ENCODE measurements at regions not wholly inside any gene's neighbourhood (a gene's known extent, or its start where the extent isn't known, plus 50 kb on each side); places are given as distances from the start of the nearest gene placed in this dataset.

DNA sequence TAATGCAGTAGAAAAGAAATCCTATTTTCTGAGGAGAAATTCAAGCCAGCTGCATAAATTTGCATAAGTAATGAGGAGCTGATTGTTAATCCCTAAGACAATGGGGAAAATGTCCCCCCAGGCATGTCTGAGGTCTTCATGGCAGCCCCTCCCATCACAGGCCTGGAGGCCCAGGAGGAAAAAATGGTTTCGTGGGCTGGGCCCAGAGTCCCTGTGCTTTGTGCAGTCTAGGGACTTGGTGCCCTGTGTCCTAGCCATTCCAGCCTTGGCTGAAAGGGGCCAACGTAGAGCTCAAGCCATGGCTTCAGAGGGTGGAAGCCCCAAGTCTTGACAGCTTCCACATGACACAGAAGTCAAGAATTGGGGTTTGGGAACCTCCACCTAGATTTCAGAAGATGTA lies 357.5 kb downstream of the SPATA31D1 start:
- TF ChIP-seq POLR2AphosphoS5 (IDR thresholded peaks at IDR 0.05; ENCODE audit: low read depth, low read length) (no peak), TAF1 (IDR thresholded peaks at IDR 0.05; ENCODE audit: low read depth, low read length) (no peak), POU2F2 (IDR thresholded peaks at IDR 0.05; ENCODE audit: low read depth, low read length) (no peak), PAX5 (IDR thresholded peaks at IDR 0.05; ENCODE audit: insufficient read depth, low read length, severe bottlenecking) (no peak), SPI1 (IDR thresholded peaks at IDR 0.05; ENCODE audit: low read depth, low read length) (no peak), POLR2A (IDR thresholded peaks at IDR 0.05; ENCODE audit: low read depth, low read length) (no peak)
- FAIRE-seq (no peak), DNase-seq (ENCODE audit: insufficient read length, low spot score) (no peak)

DNA sequence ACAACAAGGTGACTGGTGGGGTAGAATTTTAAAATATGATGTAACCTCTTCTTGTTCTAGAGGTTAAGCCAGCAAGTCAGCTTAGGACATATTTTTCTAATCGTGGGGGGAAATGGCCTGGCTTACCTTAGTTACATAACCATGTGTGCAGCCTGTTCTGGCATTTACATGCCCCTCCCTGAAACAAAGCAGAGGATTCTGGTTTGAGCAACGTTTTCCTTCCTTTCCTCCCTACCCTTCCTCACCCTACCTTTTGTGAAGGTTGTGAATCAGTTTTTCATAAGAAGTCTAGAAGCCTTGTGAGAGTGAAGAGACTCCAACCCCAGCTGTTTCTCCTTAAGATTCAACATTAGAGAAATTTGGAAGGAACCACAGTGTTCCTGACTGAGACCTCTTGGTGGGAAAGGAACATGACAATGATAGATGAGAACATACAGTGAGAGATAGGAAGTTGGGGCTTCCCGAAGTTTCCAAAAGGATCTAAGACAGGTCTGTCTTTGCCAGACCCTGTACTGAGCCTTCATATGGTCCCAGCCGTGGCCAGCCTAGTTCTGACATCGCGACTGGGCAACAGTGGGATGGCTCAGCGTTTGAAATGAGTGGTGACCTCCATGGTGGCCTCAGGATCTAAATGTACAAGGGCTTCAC lies 365.2 kb downstream of the SPATA31D1 start:
- FAIRE-seq: no peak
- DNase-seq (ENCODE audit: insufficient read length, low spot score): no peak
- TF ChIP-seq POLR2AphosphoS5 (IDR thresholded peaks at IDR 0.05; ENCODE audit: low read depth, low read length): no peak
- TF ChIP-seq TAF1 (IDR thresholded peaks at IDR 0.05; ENCODE audit: low read depth, low read length): no peak
- TF ChIP-seq POU2F2 (IDR thresholded peaks at IDR 0.05; ENCODE audit: low read depth, low read length): no peak
- TF ChIP-seq PAX5 (IDR thresholded peaks at IDR 0.05; ENCODE audit: insufficient read depth, low read length, severe bottlenecking): no peak
- TF ChIP-seq SPI1 (IDR thresholded peaks at IDR 0.05; ENCODE audit: low read depth, low read length): no peak
- TF ChIP-seq POLR2A (IDR thresholded peaks at IDR 0.05; ENCODE audit: low read depth, low read length): no peak

DNA sequence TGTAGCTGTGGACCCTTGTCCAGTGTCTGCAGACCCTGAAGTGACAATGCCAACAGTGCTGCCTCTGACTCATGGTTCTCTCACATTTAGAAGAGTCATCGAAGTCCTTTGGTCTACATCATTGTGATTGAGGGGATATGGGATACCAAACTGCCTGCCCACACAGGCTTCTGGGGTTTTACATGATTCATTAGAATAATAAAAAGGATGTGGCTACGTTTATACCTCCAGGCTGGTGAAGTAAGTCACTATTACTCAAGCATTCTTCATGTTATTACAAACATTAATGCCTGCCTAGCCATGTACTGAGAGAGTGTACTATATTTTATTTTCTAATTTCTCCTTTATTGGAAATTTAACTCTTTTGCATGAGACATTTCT lies 365.7 kb downstream of the SPATA31D1 start:
- no peak for TF ChIP-seq PAX5 (IDR thresholded peaks at IDR 0.05; ENCODE audit: insufficient read depth, low read length, severe bottlenecking)
- TF ChIP-seq POLR2A (IDR thresholded peaks at IDR 0.05; ENCODE audit: low read depth, low read length): no peak
- TF ChIP-seq POLR2AphosphoS5 (IDR thresholded peaks at IDR 0.05; ENCODE audit: low read depth, low read length): no peak
- no peak for TF ChIP-seq TAF1 (IDR thresholded peaks at IDR 0.05; ENCODE audit: low read depth, low read length)
- no peak for TF ChIP-seq POU2F2 (IDR thresholded peaks at IDR 0.05; ENCODE audit: low read depth, low read length)
- TF ChIP-seq SPI1 (IDR thresholded peaks at IDR 0.05; ENCODE audit: low read depth, low read length): no peak

DNA sequence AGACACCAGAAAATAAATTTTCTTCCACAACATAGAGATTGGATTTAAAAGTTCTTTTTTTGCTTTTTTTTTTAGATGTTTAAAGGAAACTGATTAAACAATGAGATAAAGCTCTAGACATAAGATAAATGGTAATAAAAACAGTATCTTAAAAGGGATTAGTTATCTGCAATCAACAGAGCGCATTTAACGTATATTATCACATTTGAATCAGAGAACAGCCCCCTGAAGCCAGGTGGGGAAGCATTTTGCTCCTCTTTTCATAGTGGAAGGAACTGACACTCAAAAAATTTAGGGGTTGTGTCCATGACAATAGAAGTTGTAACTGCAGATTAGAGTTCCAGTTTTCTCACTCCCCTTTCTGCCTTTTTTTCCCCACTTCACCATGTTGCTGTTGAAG lies 367.6 kb downstream of the SPATA31D1 start:
- no peak for DNase-seq (ENCODE audit: insufficient read length, low spot score)
- no peak for FAIRE-seq
- TF ChIP-seq POU2F2 (IDR thresholded peaks at IDR 0.05; ENCODE audit: low read depth, low read length): no peak
- TF ChIP-seq SPI1 (IDR thresholded peaks at IDR 0.05; ENCODE audit: low read depth, low read length): no peak
- no peak for TF ChIP-seq POLR2A (IDR thresholded peaks at IDR 0.05; ENCODE audit: low read depth, low read length)
- no peak for TF ChIP-seq POLR2AphosphoS5 (IDR thresholded peaks at IDR 0.05; ENCODE audit: low read depth, low read length)
- no peak for TF ChIP-seq PAX5 (IDR thresholded peaks at IDR 0.05; ENCODE audit: insufficient read depth, low read length, severe bottlenecking)
- no peak for TF ChIP-seq TAF1 (IDR thresholded peaks at IDR 0.05; ENCODE audit: low read depth, low read length)

More for the DNA sequence above, 365.7 kb downstream of the SPATA31D1 start:
- no peak for DNase-seq (ENCODE audit: insufficient read length, low spot score)
- FAIRE-seq: no peak

DNA sequence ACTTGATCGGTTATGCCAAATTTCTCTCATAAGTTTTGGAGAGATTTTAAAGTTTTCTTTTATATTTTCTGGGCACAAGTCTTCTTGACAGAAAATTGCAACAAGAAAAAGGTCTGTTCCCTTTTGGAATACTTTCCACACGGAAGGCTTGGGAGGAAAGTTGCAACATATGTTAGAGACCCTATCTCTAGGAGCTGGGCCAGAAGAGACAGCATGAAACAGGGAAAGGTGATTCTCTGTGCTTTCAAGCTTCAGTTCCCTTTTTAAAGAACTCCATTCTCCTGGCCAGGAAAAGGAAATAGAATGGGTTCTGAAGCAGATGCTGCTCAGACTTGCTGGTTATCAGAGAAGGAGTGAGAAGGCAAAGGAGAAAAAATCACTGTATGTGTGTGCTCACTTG lies 368.3 kb downstream of the SPATA31D1 start:
- FAIRE-seq (no peak), DNase-seq (ENCODE audit: insufficient read length, low spot score) (no peak)
- TF ChIP-seq PAX5 (IDR thresholded peaks at IDR 0.05; ENCODE audit: insufficient read depth, low read length, severe bottlenecking): no peak
- TF ChIP-seq POU2F2 (IDR thresholded peaks at IDR 0.05; ENCODE audit: low read depth, low read length): no peak
- no peak for TF ChIP-seq POLR2AphosphoS5 (IDR thresholded peaks at IDR 0.05; ENCODE audit: low read depth, low read length)
- TF ChIP-seq SPI1 (IDR thresholded peaks at IDR 0.05; ENCODE audit: low read depth, low read length): no peak

DNA sequence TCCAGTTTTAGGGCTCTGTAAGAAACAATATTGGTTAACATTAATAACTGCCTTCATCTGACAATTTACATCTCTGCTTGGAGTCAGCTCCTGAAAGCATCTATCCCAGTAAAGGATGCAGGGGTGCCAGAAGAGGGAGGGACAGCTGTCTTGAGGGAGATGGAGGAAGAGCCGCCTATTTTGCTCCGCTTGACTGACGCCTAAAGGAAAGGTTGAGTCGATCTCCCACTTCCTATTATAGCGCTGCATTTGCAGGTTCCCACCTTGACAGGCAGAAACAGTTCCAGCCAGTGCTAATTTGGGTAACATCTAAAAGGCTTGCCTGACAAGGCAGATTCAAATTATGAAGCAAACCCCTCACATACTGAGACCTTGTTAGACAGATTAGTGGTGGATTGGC lies 374.6 kb downstream of the SPATA31D1 start:
- TF ChIP-seq POU2F2 (IDR thresholded peaks at IDR 0.05; ENCODE audit: low read depth, low read length) (no peak), SPI1 (IDR thresholded peaks at IDR 0.05; ENCODE audit: low read depth, low read length) (no peak), POLR2A (IDR thresholded peaks at IDR 0.05; ENCODE audit: low read depth, low read length) (no peak), POLR2AphosphoS5 (IDR thresholded peaks at IDR 0.05; ENCODE audit: low read depth, low read length) (no peak), PAX5 (IDR thresholded peaks at IDR 0.05; ENCODE audit: insufficient read depth, low read length, severe bottlenecking) (no peak), TAF1 (IDR thresholded peaks at IDR 0.05; ENCODE audit: low read depth, low read length) (no peak)
- FAIRE-seq (no peak), DNase-seq (ENCODE audit: insufficient read length, low spot score) (no peak)

DNA sequence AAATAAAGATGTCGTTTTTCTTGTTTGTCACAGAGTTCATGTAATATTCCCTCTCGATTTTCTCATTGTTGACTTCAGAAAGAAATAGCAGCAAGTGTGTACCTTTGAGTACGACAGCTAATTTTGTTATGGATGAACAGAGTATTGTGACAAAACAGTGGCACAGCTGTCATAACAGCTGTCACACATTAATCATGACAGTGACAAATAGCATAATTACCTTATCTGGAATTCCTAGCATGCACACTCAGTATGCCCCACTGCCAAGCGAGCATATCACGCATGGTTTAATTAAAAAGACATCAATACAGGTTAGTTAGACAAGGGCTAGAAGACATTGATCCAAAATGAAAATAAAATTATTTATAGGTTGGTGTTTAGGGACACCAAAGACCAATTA lies 375.1 kb downstream of the SPATA31D1 start:
- DNase-seq (ENCODE audit: insufficient read length, low spot score) (no peak), FAIRE-seq (no peak)
- no peak for TF ChIP-seq POU2F2 (IDR thresholded peaks at IDR 0.05; ENCODE audit: low read depth, low read length)
- TF ChIP-seq POLR2A (IDR thresholded peaks at IDR 0.05; ENCODE audit: low read depth, low read length): no peak
- no peak for TF ChIP-seq PAX5 (IDR thresholded peaks at IDR 0.05; ENCODE audit: insufficient read depth, low read length, severe bottlenecking)
- TF ChIP-seq TAF1 (IDR thresholded peaks at IDR 0.05; ENCODE audit: low read depth, low read length): no peak
- no peak for TF ChIP-seq POLR2AphosphoS5 (IDR thresholded peaks at IDR 0.05; ENCODE audit: low read depth, low read length)
- no peak for TF ChIP-seq SPI1 (IDR thresholded peaks at IDR 0.05; ENCODE audit: low read depth, low read length)

DNA sequence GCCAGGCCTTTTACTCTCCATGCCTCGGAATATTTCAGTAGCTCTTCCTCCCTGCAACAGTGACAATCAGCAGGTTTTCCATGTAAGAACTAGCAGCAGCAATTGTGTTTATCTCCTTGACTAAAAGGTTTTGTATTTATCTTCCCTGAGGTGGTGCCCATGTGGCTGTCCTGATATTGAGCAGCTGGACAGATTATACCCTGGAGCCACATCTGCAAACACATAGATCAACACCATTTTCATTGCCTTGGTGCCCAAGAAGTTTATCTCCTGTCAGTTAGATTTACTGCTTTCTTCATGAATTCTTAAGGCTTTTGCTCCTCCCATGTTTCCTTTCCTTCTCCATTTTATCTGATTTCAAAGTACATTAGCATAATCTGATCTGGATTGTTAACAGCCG lies 378.4 kb downstream of the SPATA31D1 start:
- FAIRE-seq: no peak
- TF ChIP-seq PAX5 (IDR thresholded peaks at IDR 0.05; ENCODE audit: insufficient read depth, low read length, severe bottlenecking): no peak
- no peak for TF ChIP-seq TAF1 (IDR thresholded peaks at IDR 0.05; ENCODE audit: low read depth, low read length)
- no peak for TF ChIP-seq POLR2AphosphoS5 (IDR thresholded peaks at IDR 0.05; ENCODE audit: low read depth, low read length)
- no peak for TF ChIP-seq SPI1 (IDR thresholded peaks at IDR 0.05; ENCODE audit: low read depth, low read length)
- no peak for TF ChIP-seq POLR2A (IDR thresholded peaks at IDR 0.05; ENCODE audit: low read depth, low read length)
- TF ChIP-seq POU2F2 (IDR thresholded peaks at IDR 0.05; ENCODE audit: low read depth, low read length): no peak
- DNase-seq (ENCODE audit: insufficient read length, low spot score): no peak

DNA sequence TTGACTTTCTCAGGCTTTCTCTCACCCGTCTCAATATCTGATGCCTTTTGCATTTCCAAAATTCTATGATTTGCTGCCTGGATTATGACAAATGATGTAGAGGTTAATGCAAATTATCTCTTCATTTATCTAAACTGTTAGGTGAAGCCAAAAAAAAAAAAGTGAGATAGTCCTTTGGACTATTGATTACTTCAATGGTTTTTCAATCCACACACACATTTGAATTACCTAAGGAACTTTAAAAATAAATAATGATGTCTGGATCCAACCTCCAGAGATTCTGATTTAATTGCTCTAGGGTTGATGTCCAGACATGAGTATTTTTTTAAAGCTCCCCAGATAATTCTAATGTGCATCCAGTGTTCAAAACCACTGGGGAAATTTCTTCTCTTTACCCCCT lies 379.4 kb downstream of the SPATA31D1 start:
- TF ChIP-seq PAX5 (IDR thresholded peaks at IDR 0.05; ENCODE audit: insufficient read depth, low read length, severe bottlenecking): no peak
- TF ChIP-seq POLR2AphosphoS5 (IDR thresholded peaks at IDR 0.05; ENCODE audit: low read depth, low read length): no peak
- no peak for TF ChIP-seq SPI1 (IDR thresholded peaks at IDR 0.05; ENCODE audit: low read depth, low read length)
- TF ChIP-seq POLR2A (IDR thresholded peaks at IDR 0.05; ENCODE audit: low read depth, low read length): no peak
- no peak for TF ChIP-seq POU2F2 (IDR thresholded peaks at IDR 0.05; ENCODE audit: low read depth, low read length)
- TF ChIP-seq TAF1 (IDR thresholded peaks at IDR 0.05; ENCODE audit: low read depth, low read length): no peak
- FAIRE-seq: no peak

More for the DNA sequence above, 379.4 kb downstream of the SPATA31D1 start:
- no peak for DNase-seq (ENCODE audit: insufficient read length, low spot score)

All from GM12891 (cell line).